Right lobe of liver (tissue), 6 donors: ENCODE measurements at regions not wholly inside any gene's neighbourhood (a gene's known extent, or its start where the extent isn't known, plus 50 kb on each side); places are given as distances from the start of the nearest gene placed in this dataset.

ENCODE experiments used
- ATAC-seq, 4 donors: fragments of 200-7000 bp; cut with Tn5 transposase; one replicate each; pipeline ENCODE4 v1.9.1; 2020; ENCODE audit warnings: mild to moderate bottlenecking in 4 of 4, moderate library complexity in 4 of 4
- DNase-seq, 3 donors: peaks; one replicate each; pipeline ENCODE4 v3.0.0-alpha.2; 2020
- H3K27ac ChIP-seq, 3 donors: fragments of 200-600 bp; one replicate each; pipeline ENCODE4 v1.8.0; 2022
- H3K27me3 ChIP-seq, 2 donors: fragments of 200-600 bp; one replicate each; pipeline ENCODE4 v1.8.0; 2022
- H3K36me3 ChIP-seq, 4 donors: fragments of 200-600 bp; sonication (generic) in 1 of 4; one replicate each; pipeline versions ENCODE4 v1.5.1 to v1.8.0; 2017 to 2022; ENCODE audit warnings: control low read depth in 1 of 4
- H3K4me1 ChIP-seq, 4 donors: fragments of 200-600 bp; sonication (generic) in 1 of 4; one replicate each; pipeline versions ENCODE4 v1.5.1 to v1.8.0; 2017 to 2022; ENCODE audit warnings: control low read depth in 1 of 4
- H3K4me3 ChIP-seq, 3 donors: fragments of 200-600 bp; one replicate each; pipeline ENCODE4 v1.8.0; 2022
- H3K9me3 ChIP-seq, 4 donors: fragments of 200-600 bp; sonication (generic) in 1 of 4; one replicate each; pipeline versions ENCODE4 v1.5.1 to v1.8.0; 2017 to 2022; ENCODE audit warnings: control low read depth in 1 of 4
- POLR2A ChIP-seq: fragments of 450-650 bp; IDR thresholded peaks from one replicate; pipeline ENCODE4 v1.6.1; 2017; ENCODE audit warnings: antibody characterized with exemption, mild to moderate bottlenecking
- whole genome bisulfite sequencing: methylation state at CpG from one replicate; pipeline ENCODE4 v1.1.6; 2018; ENCODE audit warnings: low coverage, low lambda C conversion rate; ENCODE audit not compliant: insufficient coverage; ENCODE audit errors: missing lambda C conversion rate; 5-methylcytosine and 5-hydroxymethylcytosine counted together
- intact Hi-C, 2 donors: fragments of 100-400 bp; cut with DNase I; formaldehyde crosslinking; loops; one replicate each; pipeline versions ENCODE4 v1.11.2 to v1.14.1; 2022
- TF ChIP-seq, protein P1 (sequence below), 4 donors: fragments of 200-600 bp in 3 of 4; fragments of 450-650 bp in 1 of 4; IDR thresholded peaks; one replicate each; pipeline versions ENCODE4 v1.5.1 to v1.8.0; 2016 to 2022; ENCODE audit warnings: antibody characterized with exemption in 4 of 4, mild to moderate bottlenecking in 2 of 4
- donor health status: DM: no; HTN: yes; CAD: no.
- donor health status: DM: no; HTN: no; CAD: no.
- donor health status: DM: no; HTN: no; CAD: no.
- donor health status: DM: no; HTN: yes; CAD: no.
- donor health status: DM: no; HTN: yes; CAD: no.

GRCh38 chr16:9258423-9259051 lies 167.1 kb downstream of the HAPSTR1 start:
- DNase-seq, result peak in 1 of 3 donors; percentile 47
- Histone ChIP-seq H3K27me3 (no peaks in the 10 kb centered on the region), H3K9me3 (no peaks in the 10 kb centered on the region), H3K4me1 (peaks cover 0 to 23% (median 11%) of the 10 kb centered on the region in 4 donors), H3K36me3 (no peaks in the 10 kb centered on the region), H3K27ac (no peak overlapping the region), H3K4me3 (no peak overlapping the region)
- peak in 3 of 4 donors; percentile 20 to 60 (median 53) for ATAC-seq
- TF ChIP-seq, protein P1, sequence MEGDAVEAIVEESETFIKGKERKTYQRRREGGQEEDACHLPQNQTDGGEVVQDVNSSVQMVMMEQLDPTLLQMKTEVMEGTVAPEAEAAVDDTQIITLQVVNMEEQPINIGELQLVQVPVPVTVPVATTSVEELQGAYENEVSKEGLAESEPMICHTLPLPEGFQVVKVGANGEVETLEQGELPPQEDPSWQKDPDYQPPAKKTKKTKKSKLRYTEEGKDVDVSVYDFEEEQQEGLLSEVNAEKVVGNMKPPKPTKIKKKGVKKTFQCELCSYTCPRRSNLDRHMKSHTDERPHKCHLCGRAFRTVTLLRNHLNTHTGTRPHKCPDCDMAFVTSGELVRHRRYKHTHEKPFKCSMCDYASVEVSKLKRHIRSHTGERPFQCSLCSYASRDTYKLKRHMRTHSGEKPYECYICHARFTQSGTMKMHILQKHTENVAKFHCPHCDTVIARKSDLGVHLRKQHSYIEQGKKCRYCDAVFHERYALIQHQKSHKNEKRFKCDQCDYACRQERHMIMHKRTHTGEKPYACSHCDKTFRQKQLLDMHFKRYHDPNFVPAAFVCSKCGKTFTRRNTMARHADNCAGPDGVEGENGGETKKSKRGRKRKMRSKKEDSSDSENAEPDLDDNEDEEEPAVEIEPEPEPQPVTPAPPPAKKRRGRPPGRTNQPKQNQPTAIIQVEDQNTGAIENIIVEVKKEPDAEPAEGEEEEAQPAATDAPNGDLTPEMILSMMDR (IDR thresholded peaks at IDR 0.05), result peak; percentile 55 to 80 (median 66)
- TF ChIP-seq POLR2A, result no peak
- intact Hi-C loops, result loop anchor here in 1 of 2 donors (10.0 kb wide), 1 partner anchor 926 kb away; the partner anchor contains the start of gene GRIN2A
- 69% methylated on average over 10 of the region's 14 CpGs for WGBS

DNA sequence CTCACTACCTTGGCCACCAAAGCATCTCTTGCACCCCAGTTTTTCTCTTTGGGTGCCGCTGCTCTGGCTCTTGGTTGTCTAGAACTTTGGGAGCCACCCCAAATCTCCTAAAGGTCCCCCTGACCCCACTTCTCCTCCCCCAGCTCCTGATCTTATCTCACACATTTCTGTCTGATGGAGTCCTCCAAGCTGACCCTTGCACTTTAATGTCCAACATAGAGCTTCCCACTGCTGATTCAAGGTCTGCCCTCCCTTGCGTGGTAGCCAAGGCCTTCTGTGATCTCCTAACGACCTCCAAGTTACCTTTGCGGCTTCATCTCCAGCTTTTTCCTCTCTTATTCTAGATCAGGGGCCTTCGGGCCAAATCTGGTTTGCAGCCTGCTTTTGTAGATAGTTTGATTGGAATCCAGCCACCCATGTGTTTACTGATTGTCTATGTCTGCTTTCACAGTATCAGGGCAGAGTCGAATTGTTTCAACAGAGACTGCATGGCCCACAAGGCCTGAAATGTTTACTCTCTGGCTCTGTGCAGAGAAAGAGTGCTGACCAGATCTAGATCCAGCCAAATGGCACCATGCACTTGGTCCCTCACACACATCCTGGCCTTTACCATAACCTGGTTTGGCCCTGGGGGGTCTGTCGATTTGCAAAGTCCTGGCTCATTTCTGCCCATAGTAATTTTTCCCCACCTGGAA lies 168.6 kb downstream of the HAPSTR1 start:
- peak; percentile 28 to 83 (median 63) for DNase-seq
- TF ChIP-seq, protein P1 (IDR thresholded peaks at IDR 0.05), result no peak
- TF ChIP-seq POLR2A, result no peak
- 13% methylated on average over 7 of the region's 7 CpGs for whole genome bisulfite sequencing
- Histone ChIP-seq H3K9me3 (no peaks in the 10 kb centered on the region), H3K4me1 (peaks cover 0 to 23% (median 11%) of the 10 kb centered on the region in 4 donors), H3K27me3 (no peaks in the 10 kb centered on the region), H3K36me3 (no peaks in the 10 kb centered on the region), H3K4me3 (no peak overlapping the region), H3K27ac (peak overlapping the region; percentile 63 to 80 (median 76))
- ATAC-seq, result peak; percentile 95
- intact Hi-C loops, result loop anchor here in 1 of 2 donors (10.0 kb wide), 1 partner anchor 925 kb away; the partner anchor contains the start of gene GRIN2A

- H3K27ac ChIP-seq, result peak overlapping the region; percentile 63 to 80 (median 76)
- TF ChIP-seq, protein P1 (IDR thresholded peaks at IDR 0.05), result no peak
- TF ChIP-seq POLR2A, result no peak
- DNase-seq (peak; percentile 68 to 80 (median 79)), ATAC-seq (peak; percentile 53 to 79 (median 61))
- H3K4me1 ChIP-seq, result peaks cover 0 to 23% (median 11%) of the 10 kb centered on the region in 4 donors
- no peak overlapping the region for H3K4me3 ChIP-seq
- no peaks in the 10 kb centered on the region for H3K36me3 ChIP-seq
- 22% methylated on average over 4 of the region's 4 CpGs for WGBS
- intact Hi-C loops, result no loop called here
- H3K27me3 ChIP-seq, result no peaks in the 10 kb centered on the region
- no peaks in the 10 kb centered on the region for H3K9me3 ChIP-seq
Measured at GRCh38 chr16:9260666-9261065, 169.2 kb downstream of the HAPSTR1 start.

- H3K4me1 ChIP-seq, result peaks cover 0 to 23% (median 11%) of the 10 kb centered on the region in 4 donors
- no peak overlapping the region for H3K4me3 ChIP-seq
- H3K27me3 ChIP-seq, result no peaks in the 10 kb centered on the region
- TF ChIP-seq POLR2A, result no peak
- TF ChIP-seq, protein P1 (IDR thresholded peaks at IDR 0.05), result no peak
- intact Hi-C loops, result no loop called here
- no peaks in the 10 kb centered on the region for H3K36me3 ChIP-seq
- DNase-seq (no peak), ATAC-seq (no peak)
- H3K27ac ChIP-seq, result no peak overlapping the region
- no peaks in the 10 kb centered on the region for H3K9me3 ChIP-seq
- 42% methylated on average over 4 of the region's 5 CpGs for WGBS
Measured at GRCh38 chr16:9261376-9261775, 169.9 kb downstream of the HAPSTR1 start.
